ENCODE measurements at regions not wholly inside any gene's neighbourhood (a gene's known extent, or its start where the extent isn't known, plus 50 kb on each side); places are given as distances from the start of the nearest gene placed in this dataset.

DNA sequence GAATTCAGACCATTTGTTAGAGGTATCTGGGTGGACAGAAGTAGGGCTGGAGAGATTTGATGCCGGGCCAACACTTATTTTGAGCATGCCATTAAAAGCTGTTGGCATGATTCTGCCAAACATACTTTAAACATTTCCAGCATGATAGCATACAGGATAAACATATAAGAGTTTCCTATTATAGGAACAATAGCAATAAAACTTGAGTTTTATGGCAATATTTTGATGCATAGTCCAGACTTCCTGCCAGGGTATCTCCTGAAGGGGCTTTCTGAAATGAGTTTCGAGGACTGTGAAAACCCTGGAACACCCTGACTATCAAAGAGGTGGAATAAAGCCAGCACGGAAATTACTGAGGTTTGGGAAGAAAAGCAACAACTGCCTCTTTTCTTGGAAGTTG, 1398.0 kb upstream of the NXPH2 start:
- Histone ChIP-seq H3K27me3 (ENCODE audit: insufficient read depth, poor library complexity, severe bottlenecking) (no peaks in the 10 kb centered on the region), H3K4me3 (replicated peaks; ENCODE audit: insufficient read depth, low read length) (no peak overlapping the region), H3K27ac (replicated peaks) (no peak overlapping the region)
- DNase-seq (ENCODE audit: low read depth in 1 of 2, low spot score in 1 of 2): no peak
- no peak for TF ChIP-seq POLR2AphosphoS5 (IDR thresholded peaks at IDR 0.05; ENCODE audit: low read depth)
- TF ChIP-seq SPI1 (IDR thresholded peaks at IDR 0.05; ENCODE audit: borderline replicate concordance, low read depth): no peak
- TF ChIP-seq, protein P1, sequence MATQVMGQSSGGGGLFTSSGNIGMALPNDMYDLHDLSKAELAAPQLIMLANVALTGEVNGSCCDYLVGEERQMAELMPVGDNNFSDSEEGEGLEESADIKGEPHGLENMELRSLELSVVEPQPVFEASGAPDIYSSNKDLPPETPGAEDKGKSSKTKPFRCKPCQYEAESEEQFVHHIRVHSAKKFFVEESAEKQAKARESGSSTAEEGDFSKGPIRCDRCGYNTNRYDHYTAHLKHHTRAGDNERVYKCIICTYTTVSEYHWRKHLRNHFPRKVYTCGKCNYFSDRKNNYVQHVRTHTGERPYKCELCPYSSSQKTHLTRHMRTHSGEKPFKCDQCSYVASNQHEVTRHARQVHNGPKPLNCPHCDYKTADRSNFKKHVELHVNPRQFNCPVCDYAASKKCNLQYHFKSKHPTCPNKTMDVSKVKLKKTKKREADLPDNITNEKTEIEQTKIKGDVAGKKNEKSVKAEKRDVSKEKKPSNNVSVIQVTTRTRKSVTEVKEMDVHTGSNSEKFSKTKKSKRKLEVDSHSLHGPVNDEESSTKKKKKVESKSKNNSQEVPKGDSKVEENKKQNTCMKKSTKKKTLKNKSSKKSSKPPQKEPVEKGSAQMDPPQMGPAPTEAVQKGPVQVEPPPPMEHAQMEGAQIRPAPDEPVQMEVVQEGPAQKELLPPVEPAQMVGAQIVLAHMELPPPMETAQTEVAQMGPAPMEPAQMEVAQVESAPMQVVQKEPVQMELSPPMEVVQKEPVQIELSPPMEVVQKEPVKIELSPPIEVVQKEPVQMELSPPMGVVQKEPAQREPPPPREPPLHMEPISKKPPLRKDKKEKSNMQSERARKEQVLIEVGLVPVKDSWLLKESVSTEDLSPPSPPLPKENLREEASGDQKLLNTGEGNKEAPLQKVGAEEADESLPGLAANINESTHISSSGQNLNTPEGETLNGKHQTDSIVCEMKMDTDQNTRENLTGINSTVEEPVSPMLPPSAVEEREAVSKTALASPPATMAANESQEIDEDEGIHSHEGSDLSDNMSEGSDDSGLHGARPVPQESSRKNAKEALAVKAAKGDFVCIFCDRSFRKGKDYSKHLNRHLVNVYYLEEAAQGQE (IDR thresholded peaks at IDR 0.05; ENCODE audit: insufficient replicate concordance, low read depth): no peak

DNA sequence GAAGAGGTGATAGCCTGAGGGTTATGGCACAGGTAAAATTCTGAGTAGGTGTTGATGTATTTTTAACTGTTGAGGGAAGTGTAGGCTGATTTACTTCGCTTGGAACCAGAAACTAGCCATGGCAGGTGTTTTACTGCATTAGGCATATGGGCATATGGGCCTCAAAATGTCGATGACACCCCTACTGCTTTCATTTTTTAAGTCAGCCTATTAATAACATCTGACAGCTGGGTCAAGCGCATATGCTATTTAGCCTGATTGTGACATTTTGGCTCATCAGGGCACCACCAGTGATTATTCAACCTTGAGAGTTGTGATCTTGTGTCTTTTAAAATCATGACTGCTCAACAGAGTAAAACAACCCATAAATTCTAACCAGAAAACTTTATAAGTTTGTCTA, 1396.9 kb upstream of the NXPH2 start:
- H3K27ac ChIP-seq (replicated peaks): no peak overlapping the region
- TF ChIP-seq, protein P1 (IDR thresholded peaks at IDR 0.05; ENCODE audit: insufficient replicate concordance, low read depth): no peak
- TF ChIP-seq SPI1 (IDR thresholded peaks at IDR 0.05; ENCODE audit: borderline replicate concordance, low read depth) (no peak), GABPA (IDR thresholded peaks at IDR 0.05; ENCODE audit: low read depth) (no peak), POLR2AphosphoS5 (IDR thresholded peaks at IDR 0.05; ENCODE audit: low read depth) (no peak)
- TF ChIP-seq, protein P2, sequence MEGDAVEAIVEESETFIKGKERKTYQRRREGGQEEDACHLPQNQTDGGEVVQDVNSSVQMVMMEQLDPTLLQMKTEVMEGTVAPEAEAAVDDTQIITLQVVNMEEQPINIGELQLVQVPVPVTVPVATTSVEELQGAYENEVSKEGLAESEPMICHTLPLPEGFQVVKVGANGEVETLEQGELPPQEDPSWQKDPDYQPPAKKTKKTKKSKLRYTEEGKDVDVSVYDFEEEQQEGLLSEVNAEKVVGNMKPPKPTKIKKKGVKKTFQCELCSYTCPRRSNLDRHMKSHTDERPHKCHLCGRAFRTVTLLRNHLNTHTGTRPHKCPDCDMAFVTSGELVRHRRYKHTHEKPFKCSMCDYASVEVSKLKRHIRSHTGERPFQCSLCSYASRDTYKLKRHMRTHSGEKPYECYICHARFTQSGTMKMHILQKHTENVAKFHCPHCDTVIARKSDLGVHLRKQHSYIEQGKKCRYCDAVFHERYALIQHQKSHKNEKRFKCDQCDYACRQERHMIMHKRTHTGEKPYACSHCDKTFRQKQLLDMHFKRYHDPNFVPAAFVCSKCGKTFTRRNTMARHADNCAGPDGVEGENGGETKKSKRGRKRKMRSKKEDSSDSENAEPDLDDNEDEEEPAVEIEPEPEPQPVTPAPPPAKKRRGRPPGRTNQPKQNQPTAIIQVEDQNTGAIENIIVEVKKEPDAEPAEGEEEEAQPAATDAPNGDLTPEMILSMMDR (IDR thresholded peaks at IDR 0.05; ENCODE audit: insufficient read depth, low read length): no peak
- no peaks in the 10 kb centered on the region for H3K27me3 ChIP-seq (ENCODE audit: insufficient read depth, poor library complexity, severe bottlenecking)
- DNase-seq (ENCODE audit: low read depth in 1 of 2, low spot score in 1 of 2): no peak
- no peak overlapping the region for H3K4me3 ChIP-seq (replicated peaks; ENCODE audit: insufficient read depth, low read length)

DNA sequence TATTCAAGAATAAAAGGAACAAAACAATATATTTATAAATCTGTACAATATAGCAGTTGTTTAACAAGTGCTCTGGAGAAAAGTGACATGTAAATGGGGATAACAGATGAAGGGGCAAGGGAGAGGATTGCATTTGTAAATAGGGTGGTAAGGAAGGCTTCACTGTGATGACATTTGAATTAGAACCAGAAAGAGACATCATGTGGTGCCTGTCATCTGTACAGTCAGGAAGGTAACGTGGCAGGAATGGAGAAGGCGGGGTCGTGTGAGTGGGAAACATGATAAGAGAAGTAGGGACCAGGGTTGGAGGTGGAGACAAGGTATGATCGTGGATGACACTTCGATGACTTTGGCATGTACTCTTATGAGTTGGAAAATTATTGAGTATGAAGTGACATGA, 1393.6 kb upstream of the NXPH2 start:
- TF ChIP-seq, protein P1 (IDR thresholded peaks at IDR 0.05; ENCODE audit: insufficient replicate concordance, low read depth): no peak
- TF ChIP-seq GABPA (IDR thresholded peaks at IDR 0.05; ENCODE audit: low read depth) (no peak), SPI1 (IDR thresholded peaks at IDR 0.05; ENCODE audit: borderline replicate concordance, low read depth) (no peak), POLR2AphosphoS5 (IDR thresholded peaks at IDR 0.05; ENCODE audit: low read depth) (no peak)
- TF ChIP-seq, protein P2 (IDR thresholded peaks at IDR 0.05; ENCODE audit: insufficient read depth, low read length): no peak
- no peak overlapping the region for H3K27ac ChIP-seq (replicated peaks)
- H3K4me3 ChIP-seq (replicated peaks; ENCODE audit: insufficient read depth, low read length): no peak overlapping the region
- no peaks in the 10 kb centered on the region for H3K27me3 ChIP-seq (ENCODE audit: insufficient read depth, poor library complexity, severe bottlenecking)
- DNase-seq (ENCODE audit: low read depth in 1 of 2, low spot score in 1 of 2): no peak
